NCI-H187 treated with DMSO at 0.1 percent for 48 hours (cell line): ENCODE measurements at regions not wholly inside any gene's neighbourhood (a gene's known extent, or its start where the extent isn't known, plus 50 kb on each side); places are given as distances from the start of the nearest gene placed in this dataset.
"Not testable (repeated sequence)": the region's sequence is repeated elsewhere in the genome, so short reads cannot be mapped to it uniquely, and the experiment has no call there.

Experiments used
- DNase-seq: peaks from one replicate; lab custom pipeline; 2025; lab: John Stamatoyannopoulos, UW

- DNase-seq = no peak
These were observed 57.6 kb upstream of the FAM171A1 start for GRCh38 chr10:15428681-15429080.

GRCh38 chr10:15427843-15428414, 56.8 kb upstream of the FAM171A1 start:
- DNase-seq = no peak

- DNase-seq = no peak
These were observed 55.5 kb upstream of the FAM171A1 start for GRCh38 chr10:15426558-15426957.

- no peak for DNase-seq
These were observed 55.0 kb upstream of the FAM171A1 start for GRCh38 chr10:15426115-15426514.

GRCh38 chr10:15421875-15422274, 50.8 kb upstream of the FAM171A1 start:
- DNase-seq = not testable (repeated sequence)
